HEK293T (cell line): ENCODE measurements at regions not wholly inside any gene's neighbourhood (a gene's known extent, or its start where the extent isn't known, plus 50 kb on each side); places are given as distances from the start of the nearest gene placed in this dataset.

Experiments used
- BHLHE40 ChIP-seq: fragments of 450-650 bp; IDR thresholded peaks from 2 replicates; pipeline ENCODE4 v1.6.1; 2016; ENCODE audit warnings: mild to moderate bottlenecking, moderate library complexity, borderline replicate concordance
- ELF4 ChIP-seq: fragments of 450-650 bp; IDR thresholded peaks from 2 replicates; pipeline ENCODE4 v1.6.1; 2017; ENCODE audit warnings: antibody characterized with exemption
- FOXK2 ChIP-seq: fragments of 450-650 bp; IDR thresholded peaks from 2 replicates; pipeline ENCODE4 v1.6.1; 2016; ENCODE audit warnings: mild to moderate bottlenecking
- FOXM1 ChIP-seq: fragments of 450-650 bp; IDR thresholded peaks from 2 replicates; pipeline ENCODE4 v1.6.1; 2017; ENCODE audit warnings: mild to moderate bottlenecking, borderline replicate concordance
- HDGF ChIP-seq: fragments of 450-650 bp; IDR thresholded peaks from 2 replicates; pipeline ENCODE4 v1.6.1; 2017; ENCODE audit warnings: antibody characterized with exemption, borderline replicate concordance
- SP1 ChIP-seq: fragments of 450-650 bp; IDR thresholded peaks from 2 replicates; pipeline ENCODE4 v1.6.1; 2017
- SUZ12 ChIP-seq: fragments of 450-650 bp; IDR thresholded peaks from 2 replicates; pipeline ENCODE4 v1.6.1; 2016; ENCODE audit warnings: mild to moderate bottlenecking
- TARDBP ChIP-seq: fragments of 450-650 bp; IDR thresholded peaks from 2 replicates; pipeline ENCODE4 v1.6.1; 2016
- TF ChIP-seq, protein P1 (sequence below): fragments of 450-650 bp; IDR thresholded peaks from 2 replicates; pipeline ENCODE4 v1.6.1; 2016

GRCh38 chr15:23910030-23910429 lies 222.9 kb upstream of the NDN start:
- no peak for TF ChIP-seq SUZ12
- no peak for TF ChIP-seq ELF4
- TF ChIP-seq FOXM1, result no peak
- no peak for TF ChIP-seq BHLHE40
- TF ChIP-seq TARDBP, result no peak
- no peak for TF ChIP-seq FOXK2
- no peak for TF ChIP-seq HDGF
- no peak for TF ChIP-seq SP1
- TF ChIP-seq, protein P1, sequence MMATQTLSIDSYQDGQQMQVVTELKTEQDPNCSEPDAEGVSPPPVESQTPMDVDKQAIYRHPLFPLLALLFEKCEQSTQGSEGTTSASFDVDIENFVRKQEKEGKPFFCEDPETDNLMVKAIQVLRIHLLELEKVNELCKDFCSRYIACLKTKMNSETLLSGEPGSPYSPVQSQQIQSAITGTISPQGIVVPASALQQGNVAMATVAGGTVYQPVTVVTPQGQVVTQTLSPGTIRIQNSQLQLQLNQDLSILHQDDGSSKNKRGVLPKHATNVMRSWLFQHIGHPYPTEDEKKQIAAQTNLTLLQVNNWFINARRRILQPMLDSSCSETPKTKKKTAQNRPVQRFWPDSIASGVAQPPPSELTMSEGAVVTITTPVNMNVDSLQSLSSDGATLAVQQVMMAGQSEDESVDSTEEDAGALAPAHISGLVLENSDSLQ, result no peak
